Activated CD4-positive, alpha-beta T cell treated with anti-CD3 and anti-CD28 coated beads for 4 hours (primary cell): ENCODE measurements at regions not wholly inside any gene's neighbourhood (a gene's known extent, or its start where the extent isn't known, plus 50 kb on each side); places are given as distances from the start of the nearest gene placed in this dataset.
"Not testable (repeated sequence)": the region's sequence is repeated elsewhere in the genome, so short reads cannot be mapped to it uniquely, and the experiment has no call there.

Source experiments
- DNase-seq, 2 donors: peaks; one replicate each; pipeline ENCODE4 v3.0.0-alpha.2; 2020

DNA sequence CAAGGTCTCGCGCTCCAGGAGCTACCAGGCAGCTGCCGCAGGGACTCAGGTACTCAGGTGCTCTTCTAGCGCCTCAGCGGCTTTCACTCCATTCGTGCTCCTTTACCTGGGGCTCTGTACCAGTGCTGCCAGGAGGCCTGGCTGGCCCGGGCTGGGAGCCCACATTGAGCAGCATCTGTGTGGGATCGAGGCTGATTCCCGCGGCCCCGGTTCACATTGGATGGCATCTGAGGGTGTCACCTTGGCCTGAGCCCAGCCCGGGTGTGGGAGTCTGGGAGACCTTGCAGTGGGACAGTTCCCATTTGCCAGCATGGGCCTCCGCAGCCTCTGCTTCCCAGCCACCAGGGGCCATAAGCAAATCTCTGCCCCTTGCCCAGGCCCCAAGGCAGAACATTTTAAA, 96.9 kb downstream of the NPIPB11 start:
- DNase-seq = not testable (repeated sequence)

DNA sequence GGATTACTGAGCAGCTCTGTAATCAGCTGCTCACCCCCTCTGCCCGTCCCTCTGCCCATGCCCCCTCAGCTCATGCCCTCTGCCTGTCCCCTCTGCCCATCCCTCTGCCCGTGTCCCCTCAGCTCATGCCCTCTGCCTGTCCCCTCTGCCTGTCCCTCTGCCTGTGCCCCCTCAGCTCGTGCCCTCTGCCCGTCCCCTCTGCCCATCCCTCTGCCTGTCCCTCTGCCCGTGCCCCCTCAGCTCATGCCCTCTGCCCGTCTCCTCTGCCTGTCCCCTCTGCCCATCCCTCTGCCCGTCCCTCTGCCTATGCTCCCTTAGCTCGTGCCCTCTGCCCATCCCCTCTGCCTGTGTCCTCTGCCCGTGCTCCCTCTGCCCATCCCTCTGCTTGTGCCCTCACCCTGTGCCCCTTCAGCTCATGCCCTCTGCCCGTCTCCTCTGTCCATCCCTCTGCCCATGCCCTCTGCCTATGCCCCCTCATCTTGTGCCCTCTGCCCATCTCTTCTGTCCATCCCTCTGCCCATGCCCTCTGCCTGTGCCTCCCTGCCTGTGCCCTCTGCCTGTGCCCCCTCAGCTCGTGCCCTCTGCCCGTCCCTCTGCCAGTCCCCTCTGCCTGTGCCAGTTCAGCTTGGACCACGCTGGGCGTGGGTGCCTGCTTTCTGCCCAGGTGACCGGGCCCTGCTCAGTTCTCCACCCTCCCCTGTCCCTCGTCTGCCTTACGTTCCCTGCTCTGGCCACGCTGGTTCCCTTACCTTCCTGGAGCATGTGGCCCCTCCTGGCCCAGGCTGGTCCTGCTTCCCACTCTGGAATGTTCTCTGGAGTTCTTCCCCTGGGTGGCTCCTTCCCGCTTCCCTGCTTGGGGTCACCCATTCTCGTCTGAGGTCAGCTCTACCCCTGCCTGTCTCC, 97.6 kb downstream of the NPIPB11 start:
- DNase-seq = no peak

DNA sequence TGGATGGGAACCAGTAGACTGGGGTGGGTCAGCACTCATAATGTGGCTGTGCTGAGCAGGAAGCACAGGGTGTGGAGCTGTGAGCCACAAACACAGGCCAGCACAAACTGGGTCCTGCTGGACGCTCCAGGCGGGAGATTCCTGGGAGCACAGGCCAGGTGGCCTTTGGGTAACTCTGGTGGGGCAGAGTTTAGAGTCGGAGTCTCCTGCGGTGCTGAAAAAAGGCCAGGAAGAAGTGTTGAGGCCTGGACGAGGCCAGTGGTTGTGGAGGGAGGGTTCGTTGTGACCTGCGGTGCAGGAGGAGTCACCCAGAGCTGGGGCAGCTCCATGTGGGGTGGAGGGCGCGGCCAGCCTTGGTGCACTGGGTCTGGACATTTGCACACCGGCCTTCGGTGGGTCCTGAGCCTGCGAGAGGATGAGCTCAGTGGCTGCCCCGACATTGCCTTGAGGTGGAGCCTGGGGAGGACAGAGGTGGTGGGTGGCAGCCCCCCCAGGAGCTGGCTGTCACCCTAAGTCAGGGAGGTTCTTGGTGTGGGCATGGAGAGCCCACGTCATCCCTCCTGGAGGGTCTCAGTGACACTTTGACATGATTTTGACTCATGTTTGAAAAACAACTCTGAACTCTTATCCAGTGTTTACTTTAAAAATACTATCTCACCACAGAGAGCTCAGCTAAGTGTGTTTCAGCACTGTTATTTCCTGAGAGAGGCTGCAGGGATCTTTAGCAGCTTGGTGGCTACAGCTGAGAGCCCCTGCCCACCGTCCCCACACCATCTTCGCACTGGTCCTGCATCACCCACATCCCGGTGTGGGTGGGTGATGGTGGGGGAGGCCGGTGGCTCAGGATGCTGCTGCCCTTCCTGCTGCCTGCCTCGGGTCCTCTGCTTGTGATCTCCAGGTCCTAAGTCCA, 98.7 kb downstream of the NPIPB11 start:
- no peak for DNase-seq

DNA sequence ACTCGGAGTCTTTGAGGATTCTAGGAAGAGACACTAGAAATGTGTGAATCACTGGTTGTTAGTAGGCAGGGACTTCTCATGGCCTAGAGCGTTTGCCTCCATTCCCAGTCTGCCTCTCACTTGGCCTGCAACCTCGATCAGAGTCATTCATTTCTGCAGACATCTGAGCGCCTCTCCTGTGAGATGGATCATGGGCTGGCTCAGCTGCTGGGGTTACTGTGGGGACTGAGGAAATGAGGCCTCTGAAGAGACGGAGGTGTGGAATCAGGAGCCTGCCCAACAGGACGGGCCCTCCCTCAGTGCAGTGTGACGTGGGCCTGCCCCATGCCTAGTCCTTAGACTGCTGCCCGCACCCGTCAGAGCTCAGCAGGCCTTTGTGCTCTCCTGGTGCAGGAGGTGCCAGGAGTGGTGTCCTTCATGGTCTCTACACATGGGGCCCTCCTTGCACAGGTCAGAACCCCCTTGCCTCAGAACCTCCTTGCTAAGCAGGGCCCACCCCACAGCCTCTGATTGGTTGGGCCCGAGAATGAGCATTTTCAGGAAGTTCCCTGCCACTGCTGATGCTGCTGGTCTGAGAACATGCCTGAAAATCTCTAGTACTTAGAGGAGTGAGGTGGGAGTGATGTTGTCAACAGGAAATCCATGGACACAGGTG, 99.4 kb downstream of the NPIPB11 start:
- DNase-seq = no peak

DNA sequence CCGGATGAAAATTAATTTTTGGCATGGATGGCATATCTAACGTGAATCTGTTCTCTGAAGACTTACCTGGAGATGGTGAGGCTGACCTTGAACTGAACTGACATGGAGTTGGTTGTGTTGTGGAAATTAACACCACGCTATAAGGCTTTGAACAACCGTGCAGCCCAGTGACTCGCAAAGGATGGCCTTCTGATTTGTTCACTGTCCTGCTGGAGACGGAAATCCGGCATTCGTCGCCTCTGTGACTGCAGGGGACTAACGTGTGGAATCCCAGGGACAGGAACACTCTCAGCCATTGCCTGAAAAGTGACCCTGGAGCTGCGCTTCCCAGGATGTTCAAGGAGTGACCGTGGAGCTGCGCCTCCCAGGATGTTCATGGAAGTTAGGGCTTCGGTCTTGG, 100.3 kb downstream of the NPIPB11 start:
- no peak for DNase-seq

DNA sequence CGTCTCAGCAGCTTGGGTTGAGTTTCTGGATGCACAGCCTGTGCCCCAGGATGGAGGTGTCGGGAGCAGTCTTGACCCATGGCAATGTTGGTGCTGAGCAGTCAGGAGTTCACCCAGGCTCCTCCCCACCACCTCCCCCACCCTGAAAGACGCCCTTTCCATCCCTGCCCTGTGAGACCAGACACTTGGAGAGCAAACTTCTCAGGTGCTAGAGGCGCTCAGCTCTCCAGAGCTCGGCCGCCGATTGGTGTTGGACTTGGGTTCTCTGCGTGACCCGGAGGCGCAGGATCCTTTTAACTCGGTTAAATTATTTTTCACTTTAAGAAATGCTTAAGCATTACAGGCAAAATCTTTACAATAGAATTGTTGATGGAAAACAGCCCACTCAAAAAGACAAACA, 101.5 kb downstream of the NPIPB11 start:
- DNase-seq = not testable (repeated sequence)

DNA sequence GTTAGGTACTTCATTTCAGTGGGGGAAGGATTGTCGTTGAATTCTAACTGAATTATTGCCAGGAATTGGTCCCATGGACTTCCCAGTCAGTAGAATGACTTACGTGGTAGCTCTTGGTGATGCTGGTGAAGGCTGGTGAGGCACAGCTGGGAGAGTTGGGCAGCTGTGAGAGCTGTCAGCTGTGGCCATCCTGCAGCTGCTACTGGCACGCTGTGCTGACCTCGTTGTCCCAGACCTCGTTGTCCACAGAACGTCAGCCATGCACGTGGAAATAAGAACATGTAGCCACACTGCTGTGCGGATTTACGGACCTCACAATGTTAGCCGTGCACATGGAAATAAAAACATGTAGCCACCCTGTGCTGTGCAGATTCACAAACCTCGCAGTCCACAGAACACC, 102.3 kb downstream of the NPIPB11 start:
- DNase-seq = no peak

DNA sequence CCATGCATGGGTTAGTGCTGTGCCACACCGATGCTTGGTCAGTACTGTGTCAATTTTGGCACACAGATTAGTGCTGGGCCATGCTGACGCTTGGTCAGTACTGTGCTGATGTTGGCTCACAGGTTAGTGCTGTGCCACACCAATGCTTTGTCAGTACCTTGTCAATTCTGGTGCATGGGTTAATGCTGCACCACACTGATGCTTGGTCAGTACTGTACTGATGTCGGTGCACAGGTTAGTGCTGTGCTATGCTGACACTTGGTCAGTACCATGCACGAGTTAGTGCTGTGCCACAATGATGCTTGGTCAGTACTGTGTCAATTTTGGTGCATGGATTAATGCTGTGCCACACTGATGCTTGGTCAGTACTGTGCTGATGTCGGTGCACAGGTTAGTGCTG, 103.0 kb downstream of the NPIPB11 start:
- no peak for DNase-seq

DNA sequence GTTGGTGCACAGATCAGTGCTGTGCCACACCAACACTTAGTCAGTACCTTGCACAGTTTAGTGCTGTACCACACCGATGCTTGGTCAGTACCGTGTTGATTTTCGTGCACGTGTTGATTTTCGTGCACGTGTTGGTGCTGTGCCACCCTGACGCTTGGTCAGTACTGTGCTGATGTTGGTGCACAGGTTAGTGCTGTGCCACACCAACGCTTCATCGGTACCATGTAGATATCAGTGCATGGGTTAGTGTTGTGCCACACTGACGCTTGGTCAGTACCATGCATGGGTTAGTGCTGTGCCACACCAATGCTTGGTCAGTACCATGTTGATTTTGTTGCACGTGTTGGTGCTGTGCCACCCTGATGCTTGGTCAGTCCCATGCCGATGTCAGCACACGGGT, 103.5 kb downstream of the NPIPB11 start:
- DNase-seq = no peak

DNA sequence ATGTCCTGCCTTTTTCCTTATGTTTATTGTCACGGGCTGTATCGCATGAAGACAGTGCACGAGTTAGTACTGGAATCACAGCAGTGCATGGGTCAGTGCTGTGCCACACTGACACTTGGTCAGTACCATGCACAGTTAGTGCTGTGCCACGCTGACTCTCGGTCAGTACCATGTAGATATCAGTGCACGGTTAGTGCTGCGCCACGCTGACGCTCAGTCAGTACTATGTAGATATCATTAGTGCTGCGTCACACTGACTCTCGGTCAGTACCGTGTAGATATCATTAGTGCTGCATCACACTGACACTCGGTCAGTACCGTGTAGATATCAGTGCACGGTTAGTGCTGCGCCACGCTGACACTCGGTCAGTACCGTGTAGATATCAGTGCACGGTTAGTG, 104.1 kb downstream of the NPIPB11 start:
- not testable (repeated sequence) for DNase-seq

DNA sequence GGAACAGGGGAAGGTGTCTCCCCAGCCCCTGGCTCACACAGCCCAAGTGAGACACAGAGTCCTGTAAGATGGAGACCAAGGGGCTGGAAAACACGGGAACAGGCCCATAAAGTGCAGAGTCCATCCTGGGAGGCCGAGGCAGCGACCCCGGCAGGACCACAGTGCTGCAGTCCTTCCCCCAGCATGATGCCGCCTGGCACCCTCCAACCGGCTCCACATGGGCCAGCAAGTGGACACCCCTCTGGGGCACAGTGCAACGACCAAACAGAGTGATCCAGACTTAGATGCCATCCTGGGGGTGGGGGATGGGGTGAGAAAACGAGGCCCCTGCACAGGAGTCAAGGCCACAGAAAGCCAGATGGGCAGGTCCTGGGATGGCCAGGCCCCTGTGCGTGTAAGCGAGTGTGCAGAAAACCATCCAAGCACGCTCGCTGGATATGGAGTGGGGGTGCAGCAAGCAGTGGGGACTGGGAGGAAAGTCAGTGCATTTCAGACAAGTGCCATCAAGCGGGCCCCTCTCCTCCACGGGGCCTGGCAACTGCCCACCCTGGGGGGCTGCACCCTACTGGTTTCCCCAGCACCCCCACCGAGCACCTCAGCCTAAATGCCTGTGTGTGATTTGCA, 104.7 kb downstream of the NPIPB11 start:
- DNase-seq = not testable (repeated sequence)

DNA sequence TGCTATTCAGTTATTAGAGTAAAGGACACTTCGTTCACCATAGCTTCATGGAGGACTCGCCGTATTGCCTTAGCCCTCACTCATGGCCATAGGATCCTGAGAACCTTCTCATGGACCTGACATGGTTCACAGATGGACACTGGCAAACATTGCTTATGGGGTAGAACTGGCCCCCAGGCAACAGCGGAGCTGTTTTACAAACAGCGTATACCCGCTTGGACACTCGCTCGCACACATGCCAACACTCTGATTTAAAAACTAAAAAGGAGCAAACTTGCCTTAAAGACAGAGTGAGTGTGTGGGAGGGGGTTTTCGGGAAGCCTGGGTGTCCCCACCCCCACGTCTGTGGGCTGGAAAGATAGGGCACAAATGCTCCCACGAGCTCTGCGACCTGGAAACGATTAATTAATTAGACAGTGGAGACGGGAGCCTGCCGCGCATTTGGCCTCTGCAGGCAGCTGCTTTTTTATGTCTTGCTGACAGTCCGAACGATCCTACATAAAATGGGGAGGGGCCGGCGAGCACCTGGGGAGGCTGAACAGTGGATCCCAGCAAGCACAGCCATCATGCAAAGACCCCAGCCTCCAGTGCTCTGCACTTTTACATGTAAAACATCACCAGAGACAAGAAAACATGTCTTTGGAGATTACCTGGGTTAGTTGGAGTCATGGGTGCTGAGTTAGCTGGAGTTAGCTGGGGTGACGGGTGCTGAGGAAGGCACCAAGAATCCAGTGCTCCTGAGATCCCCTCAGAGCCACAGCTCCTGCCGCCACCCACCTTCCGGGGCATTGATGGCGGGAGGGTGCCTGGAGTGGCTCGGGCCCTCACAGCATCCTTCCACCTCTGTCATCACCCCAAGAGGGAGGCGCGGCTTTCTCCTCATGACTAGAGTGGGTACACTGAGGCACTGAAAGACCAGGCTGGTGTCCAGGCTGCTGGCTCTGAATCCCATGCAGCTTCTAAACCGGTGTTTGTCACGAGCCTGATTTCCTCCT, 105.7 kb downstream of the NPIPB11 start:
- peak in 1 of 2 donors; percentile 11 for DNase-seq

DNA sequence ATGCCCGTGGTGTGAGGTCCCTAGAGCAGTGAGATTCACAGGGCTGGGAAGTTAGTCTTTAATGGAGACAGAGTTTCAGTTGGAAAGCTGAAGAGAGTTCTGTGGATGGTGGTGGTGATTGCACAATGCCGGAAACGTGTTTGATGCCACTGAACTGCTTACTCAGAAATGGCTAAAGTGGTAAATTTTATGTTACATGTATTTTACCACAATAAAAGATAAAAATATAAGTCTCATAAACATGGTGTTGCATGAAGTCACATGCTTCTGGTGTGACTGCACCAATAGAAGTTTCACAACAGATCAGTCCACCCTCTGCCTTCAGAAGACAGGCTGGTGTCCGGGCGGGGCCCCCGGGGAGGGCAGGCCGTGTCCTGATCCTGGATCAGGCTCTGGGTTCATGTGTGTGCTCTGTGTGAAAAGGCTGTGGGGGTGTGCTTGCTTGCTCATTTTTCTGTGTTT, 106.5 kb downstream of the NPIPB11 start:
- DNase-seq = not testable (repeated sequence)

DNA sequence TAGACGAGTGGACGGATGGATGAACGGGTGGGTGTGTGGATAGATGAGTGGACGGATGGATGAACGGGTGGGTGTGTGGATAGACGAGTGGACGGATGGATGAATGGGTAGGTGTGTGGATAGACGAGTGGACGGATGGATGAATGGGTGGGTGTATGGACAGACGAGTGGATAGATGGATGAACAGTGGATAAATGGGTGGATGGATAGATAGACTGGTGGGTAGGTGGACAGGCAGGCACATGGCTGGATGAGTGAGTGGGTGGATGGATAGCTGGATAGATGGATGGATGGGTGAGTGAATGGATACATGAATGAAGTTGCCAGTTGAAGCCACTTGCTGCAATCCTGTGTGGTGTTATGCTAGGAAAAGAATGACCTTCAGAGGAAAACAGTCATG, 107.5 kb downstream of the NPIPB11 start:
- DNase-seq = not testable (repeated sequence)

DNA sequence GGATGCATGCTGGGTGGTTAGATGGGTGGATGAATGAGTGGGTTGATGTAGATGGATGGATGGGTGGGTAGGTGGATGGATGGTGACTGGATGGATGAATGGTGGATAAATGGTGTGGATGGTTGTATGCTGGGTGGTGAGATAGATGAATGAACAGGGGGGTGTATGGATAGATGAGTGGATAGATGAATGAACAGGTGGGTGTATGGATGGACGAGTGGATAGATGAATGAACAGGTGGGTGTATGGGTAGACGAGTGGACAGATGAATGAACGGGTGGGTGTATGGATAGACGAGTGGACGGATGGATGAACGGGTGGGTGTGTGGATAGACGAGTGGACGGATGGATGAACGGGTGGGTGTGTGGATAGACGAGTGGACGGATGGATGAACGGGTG, 108.2 kb downstream of the NPIPB11 start:
- DNase-seq = not testable (repeated sequence)

DNA sequence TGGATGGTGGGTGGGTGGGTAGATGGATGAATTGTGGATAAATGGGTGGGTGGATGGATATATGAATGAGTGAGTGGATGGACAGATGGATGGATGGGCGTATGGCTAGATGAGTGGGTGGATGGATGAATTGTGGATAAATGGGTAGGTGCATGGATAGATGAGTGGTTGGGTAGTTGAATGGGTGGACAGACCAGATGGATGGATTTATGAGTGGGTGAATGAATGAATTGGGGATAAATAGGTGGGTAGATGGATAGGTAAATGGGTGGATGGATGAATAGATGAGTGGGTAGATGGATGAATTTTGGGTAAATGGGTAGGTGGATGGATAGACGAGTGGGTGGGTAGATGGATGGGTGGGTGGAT, 108.7 kb downstream of the NPIPB11 start:
- DNase-seq = not testable (repeated sequence)

DNA sequence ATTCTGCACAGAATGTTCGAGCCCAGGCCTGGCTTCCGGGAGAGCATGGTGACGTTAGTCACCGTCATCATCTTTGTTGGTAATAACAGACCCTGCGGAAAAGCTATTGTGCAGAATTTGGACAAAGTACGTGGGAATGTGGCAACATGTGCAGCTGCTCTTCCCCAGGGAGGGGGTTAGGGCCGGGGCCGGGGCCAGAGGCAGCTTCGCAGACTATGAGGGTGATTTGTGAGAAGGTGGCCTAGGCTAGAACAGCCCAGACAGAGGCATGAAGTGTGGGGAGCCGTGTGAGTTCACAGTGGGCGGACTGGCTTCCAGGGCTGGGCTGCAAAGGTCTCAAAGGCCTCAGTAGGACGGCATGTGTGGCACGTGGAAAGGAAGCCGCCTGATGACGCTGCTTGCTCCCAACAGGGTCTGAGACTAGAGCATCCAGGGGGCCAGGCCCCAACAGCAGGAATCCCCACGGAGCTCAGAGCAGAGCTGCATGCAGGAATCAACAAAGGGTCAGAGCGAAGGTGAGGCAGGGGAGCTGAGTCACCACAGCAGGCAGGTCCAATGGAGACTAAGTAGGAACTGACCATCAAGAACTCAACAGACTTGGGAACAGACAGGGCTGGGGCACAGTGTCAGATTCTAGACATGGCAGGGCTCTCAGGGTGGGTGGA, 109.2 kb downstream of the NPIPB11 start:
- DNase-seq = not testable (repeated sequence)

DNA sequence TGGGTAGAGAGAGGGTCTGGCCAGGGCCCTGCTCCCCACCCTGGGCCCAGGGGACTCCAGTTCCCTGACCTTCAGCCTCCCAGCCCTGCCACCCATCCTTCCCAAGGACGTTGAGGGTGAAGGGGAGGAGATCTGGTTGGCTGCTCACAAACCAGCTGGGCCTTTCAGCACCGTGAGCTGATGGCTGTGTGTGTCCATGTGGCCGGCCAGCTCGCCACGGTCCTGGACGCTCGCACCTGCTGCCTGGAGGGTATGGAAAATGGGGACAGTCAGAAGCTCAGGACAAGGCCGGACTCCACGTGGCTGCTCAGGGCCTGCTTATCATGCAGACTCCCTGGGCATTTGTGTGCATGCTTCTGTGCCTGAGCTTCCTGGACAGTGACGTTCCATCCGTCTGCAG, 110.3 kb downstream of the NPIPB11 start:
- DNase-seq = not testable (repeated sequence)

DNA sequence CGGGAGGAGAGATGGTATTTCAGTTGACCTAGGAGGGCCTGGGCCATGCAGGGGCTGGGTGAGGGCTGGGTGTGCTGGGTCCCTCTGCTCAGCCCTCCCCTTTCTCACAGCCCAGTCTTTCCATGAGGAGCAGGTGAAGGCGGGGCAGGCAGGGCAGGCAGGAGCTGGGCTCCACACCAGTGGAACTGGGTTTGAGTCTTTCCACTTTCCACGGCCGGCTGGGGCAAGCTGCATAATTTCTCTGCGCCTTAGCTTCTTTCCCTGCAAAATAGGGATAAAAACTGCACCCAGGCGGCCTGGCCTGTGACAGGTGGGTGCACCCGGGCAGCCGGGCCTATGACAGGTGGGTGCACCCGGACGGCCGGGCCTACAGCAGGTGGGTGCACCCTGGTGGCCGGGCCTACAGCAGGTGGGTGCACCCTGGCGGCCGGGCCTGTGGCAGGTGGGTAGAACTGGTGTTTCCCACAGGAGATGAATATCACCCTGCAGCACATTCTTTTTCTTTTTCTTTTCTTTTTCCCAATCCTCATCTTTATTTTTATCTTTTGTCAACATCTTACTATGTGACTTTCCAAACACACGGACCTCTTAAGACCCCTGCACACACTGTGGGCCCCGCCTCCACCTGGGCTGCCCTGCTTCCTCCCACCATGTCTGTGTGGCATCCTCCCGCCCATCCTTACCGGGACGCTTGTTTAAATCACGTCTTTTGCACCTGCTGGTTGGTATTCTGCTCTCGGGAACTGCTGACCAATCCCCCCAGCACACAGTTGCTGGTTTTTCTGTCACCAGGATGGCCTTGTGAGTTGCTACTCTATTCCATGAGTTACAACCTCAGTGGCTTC, 111.3 kb downstream of the NPIPB11 start:
- DNase-seq = not testable (repeated sequence)
